ENCODE measurements at regions not wholly inside any gene's neighbourhood (a gene's known extent, or its start where the extent isn't known, plus 50 kb on each side); places are given as distances from the start of the nearest gene placed in this dataset.
"Not testable (repeated sequence)": the region's sequence is repeated elsewhere in the genome, so short reads cannot be mapped to it uniquely, and the experiment has no call there.

GRCh38 chr3:549636-550035, 353.1 kb downstream of the CHL1 start:
- no peak for TF ChIP-seq YY1 (IDR thresholded peaks at IDR 0.05; ENCODE audit: insufficient read depth, insufficient read length)
- TF ChIP-seq SUZ12 (IDR thresholded peaks at IDR 0.05; ENCODE audit: extremely low read depth, insufficient read depth, insufficient read length), result no peak
- no peak for TF ChIP-seq ZNF274 (IDR thresholded peaks at IDR 0.05; ENCODE audit: low read depth, low read length)
- H3K4me3 ChIP-seq (ENCODE audit: insufficient read length, low read depth), result no peak overlapping the region
- no peak for DNase-seq (ENCODE audit: low read depth, low spot score)

GRCh38 chr3:550471-550870, 353.9 kb downstream of the CHL1 start:
- TF ChIP-seq YY1 (IDR thresholded peaks at IDR 0.05; ENCODE audit: insufficient read depth, insufficient read length), result no peak
- no peaks in the 10 kb centered on the region for H3K9me3 ChIP-seq (ENCODE audit: insufficient read depth, low read length)

More at GRCh38 chr3:549636-550035, 353.1 kb downstream of the CHL1 start:
- Histone ChIP-seq H3K9me3 (ENCODE audit: insufficient read depth, low read length) (no peaks in the 10 kb centered on the region), H3K36me3 (ENCODE audit: insufficient read depth, insufficient read length, low read length) (no peaks in the 10 kb centered on the region), H3K27me3 (ENCODE audit: insufficient read depth, insufficient read length) (no peaks in the 10 kb centered on the region), H3K9ac (ENCODE audit: insufficient read length, low read depth) (no peak overlapping the region), H3K4me1 (ENCODE audit: insufficient read depth, insufficient read length) (no peaks in the 10 kb centered on the region)

DNA sequence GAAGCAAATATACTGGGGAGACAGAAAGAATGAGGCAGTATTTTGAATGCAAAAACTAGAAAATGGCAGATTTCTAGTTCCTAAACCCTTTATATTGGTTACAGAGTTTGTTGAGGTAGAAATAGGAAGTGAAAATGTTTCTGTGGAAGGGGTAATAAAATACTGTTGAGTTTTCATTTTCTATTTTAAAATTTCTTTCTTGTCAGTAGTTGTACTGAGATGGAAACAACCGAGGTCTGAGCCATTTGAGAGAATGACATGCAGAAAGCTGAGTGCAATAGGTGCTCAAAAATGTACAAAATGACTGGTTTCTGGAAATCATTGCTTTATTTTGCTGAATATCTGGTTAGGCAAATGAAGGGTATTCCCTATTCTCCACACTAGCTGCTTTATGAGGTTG, 361.4 kb downstream of the CHL1 start:
- Histone ChIP-seq H3K27me3 (ENCODE audit: insufficient read depth, insufficient read length) (no peaks in the 10 kb centered on the region), H3K9ac (ENCODE audit: insufficient read length, low read depth) (no peak overlapping the region), H3K4me3 (ENCODE audit: insufficient read length, low read depth) (no peak overlapping the region), H3K36me3 (ENCODE audit: insufficient read depth, insufficient read length, low read length) (no peaks in the 10 kb centered on the region), H3K9me3 (ENCODE audit: insufficient read depth, low read length) (no peaks in the 10 kb centered on the region), H3K4me1 (ENCODE audit: insufficient read depth, insufficient read length) (no peaks in the 10 kb centered on the region)
- DNase-seq (ENCODE audit: low read depth, low spot score), result no peak
- no peak for TF ChIP-seq SUZ12 (IDR thresholded peaks at IDR 0.05; ENCODE audit: extremely low read depth, insufficient read depth, insufficient read length)

More at GRCh38 chr3:550471-550870, 353.9 kb downstream of the CHL1 start:
- H3K4me3 ChIP-seq (ENCODE audit: insufficient read length, low read depth), result no peak overlapping the region
- DNase-seq (ENCODE audit: low read depth, low spot score), result no peak
- H3K4me1 ChIP-seq (ENCODE audit: insufficient read depth, insufficient read length), result no peaks in the 10 kb centered on the region
- no peaks in the 10 kb centered on the region for H3K27me3 ChIP-seq (ENCODE audit: insufficient read depth, insufficient read length)
- no peaks in the 10 kb centered on the region for H3K36me3 ChIP-seq (ENCODE audit: insufficient read depth, insufficient read length, low read length)
- no peak overlapping the region for H3K9ac ChIP-seq (ENCODE audit: insufficient read length, low read depth)

DNA sequence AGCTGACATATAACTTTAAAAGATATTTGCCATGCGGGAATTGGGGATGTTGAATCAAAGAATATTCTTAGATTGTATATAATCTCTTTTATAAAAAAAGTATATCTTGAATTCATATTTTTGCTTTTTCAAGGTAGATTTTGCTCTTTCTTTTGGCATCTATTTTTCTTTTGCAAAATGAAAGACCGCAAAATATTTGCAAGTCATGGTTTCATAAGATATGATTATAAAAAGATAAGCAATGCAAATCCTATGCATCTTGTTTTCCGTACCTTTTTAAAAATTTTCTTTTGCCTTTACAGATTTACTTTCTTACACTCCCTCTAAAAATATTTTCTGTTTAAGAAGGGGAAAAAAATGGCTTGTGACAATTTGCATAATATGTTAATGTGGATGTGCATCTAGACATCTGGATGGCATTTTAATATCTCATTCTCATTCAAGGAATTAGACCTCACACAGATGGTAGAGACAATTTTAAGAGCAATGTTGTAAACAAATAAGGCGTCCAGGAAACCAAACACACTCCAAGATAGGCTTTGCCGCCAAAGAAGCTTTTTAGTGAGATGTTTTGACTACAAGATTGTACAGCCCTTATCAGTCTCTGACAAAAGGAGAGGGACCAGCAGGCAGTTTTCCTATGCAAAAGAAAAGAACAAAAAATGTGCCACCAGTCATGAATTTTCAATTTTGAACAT, 371.1 kb downstream of the CHL1 start:
- Histone ChIP-seq H3K9me3 (ENCODE audit: insufficient read depth, low read length) (no peaks in the 10 kb centered on the region), H3K4me3 (ENCODE audit: insufficient read length, low read depth) (no peak overlapping the region), H3K36me3 (ENCODE audit: insufficient read depth, insufficient read length, low read length) (no peaks in the 10 kb centered on the region), H3K4me1 (ENCODE audit: insufficient read depth, insufficient read length) (no peaks in the 10 kb centered on the region), H3K9ac (ENCODE audit: insufficient read length, low read depth) (no peak overlapping the region), H3K27me3 (ENCODE audit: insufficient read depth, insufficient read length) (no peaks in the 10 kb centered on the region)
- TF ChIP-seq YY1 (IDR thresholded peaks at IDR 0.05; ENCODE audit: insufficient read depth, insufficient read length) (no peak), SUZ12 (IDR thresholded peaks at IDR 0.05; ENCODE audit: extremely low read depth, insufficient read depth, insufficient read length) (no peak), ZNF274 (IDR thresholded peaks at IDR 0.05; ENCODE audit: low read depth, low read length) (no peak)
- DNase-seq (ENCODE audit: low read depth, low spot score), result no peak

DNA sequence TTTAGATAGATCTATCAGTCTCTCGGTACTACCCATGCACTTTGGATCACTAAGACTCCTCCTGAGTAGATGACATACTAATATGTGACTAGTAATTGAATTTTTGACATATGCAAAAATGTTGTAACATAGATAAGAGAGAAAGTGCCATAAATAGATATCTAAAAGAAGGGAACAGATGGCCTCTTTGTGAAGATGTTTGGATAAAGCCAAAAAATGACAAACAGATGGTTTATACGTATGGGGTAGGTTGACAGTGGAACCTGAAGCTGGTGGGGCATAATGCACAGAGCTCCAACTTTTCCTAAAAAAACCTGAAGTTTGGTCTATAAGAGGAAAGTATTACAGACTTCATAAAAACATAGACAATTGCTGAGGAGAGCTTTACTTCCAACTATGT, 383.0 kb downstream of the CHL1 start:
- H3K4me3 ChIP-seq (ENCODE audit: insufficient read length, low read depth); H3K27me3 ChIP-seq (ENCODE audit: insufficient read depth, insufficient read length); H3K36me3 ChIP-seq (ENCODE audit: insufficient read depth, insufficient read length, low read length); H3K4me1 ChIP-seq (ENCODE audit: insufficient read depth, insufficient read length); H3K9ac ChIP-seq (ENCODE audit: insufficient read length, low read depth); DNase-seq (ENCODE audit: low read depth, low spot score); H3K9me3 ChIP-seq (ENCODE audit: insufficient read depth, low read length): not testable (repeated sequence)

DNA sequence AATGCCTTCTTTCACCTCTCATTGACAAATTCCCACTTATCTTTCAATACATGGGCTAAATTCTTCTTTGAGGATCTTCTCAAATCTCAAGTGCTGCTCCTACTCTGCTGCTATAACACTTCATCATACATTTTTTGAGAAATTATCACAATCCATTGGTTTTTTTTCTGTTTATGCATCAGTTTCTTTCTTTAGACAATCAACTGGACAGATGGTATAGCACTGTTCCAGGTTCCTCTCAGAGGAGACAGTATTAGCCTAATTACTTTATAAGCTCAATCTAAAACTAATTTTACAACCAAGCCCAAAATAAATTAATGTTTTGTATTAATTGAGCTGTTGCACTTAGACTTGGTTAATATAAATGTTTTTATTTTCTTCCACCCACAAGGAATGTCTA, 392.5 kb downstream of the CHL1 start:
- H3K9ac ChIP-seq (ENCODE audit: insufficient read length, low read depth); DNase-seq (ENCODE audit: low read depth, low spot score); H3K27me3 ChIP-seq (ENCODE audit: insufficient read depth, insufficient read length); H3K9me3 ChIP-seq (ENCODE audit: insufficient read depth, low read length); H3K4me1 ChIP-seq (ENCODE audit: insufficient read depth, insufficient read length); H3K36me3 ChIP-seq (ENCODE audit: insufficient read depth, insufficient read length, low read length); H3K4me3 ChIP-seq (ENCODE audit: insufficient read length, low read depth): not testable (repeated sequence)

- H3K4me3 ChIP-seq (ENCODE audit: insufficient read length, low read depth); H3K4me1 ChIP-seq (ENCODE audit: insufficient read depth, insufficient read length); H3K9me3 ChIP-seq (ENCODE audit: insufficient read depth, low read length); H3K27me3 ChIP-seq (ENCODE audit: insufficient read depth, insufficient read length); DNase-seq (ENCODE audit: low read depth, low spot score); H3K36me3 ChIP-seq (ENCODE audit: insufficient read depth, insufficient read length, low read length); H3K9ac ChIP-seq (ENCODE audit: insufficient read length, low read depth): not testable (repeated sequence)
These were observed 400.7 kb downstream of the CHL1 start for GRCh38 chr3:597304-597703.

DNA sequence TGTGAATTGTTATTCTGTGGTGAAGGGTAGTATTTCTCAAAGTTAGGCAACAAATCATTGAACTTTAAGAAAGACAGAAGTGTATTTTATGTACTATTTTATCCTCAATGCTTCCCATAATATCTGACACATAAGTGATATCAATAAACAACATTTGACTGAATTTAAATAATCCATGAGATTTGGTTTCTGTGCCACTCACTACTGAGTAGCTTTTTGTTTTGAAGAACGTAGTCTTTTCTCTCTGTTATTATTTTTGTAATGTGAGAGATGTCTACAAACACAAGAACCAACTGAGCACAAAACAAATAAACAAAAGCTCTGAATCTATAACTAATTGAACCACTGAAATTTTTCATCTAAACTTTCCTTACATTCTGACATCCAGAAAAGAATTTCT, 401.2 kb downstream of the CHL1 start:
- not testable (repeated sequence) for H3K36me3 ChIP-seq (ENCODE audit: insufficient read depth, insufficient read length, low read length); H3K4me3 ChIP-seq (ENCODE audit: insufficient read length, low read depth); H3K27me3 ChIP-seq (ENCODE audit: insufficient read depth, insufficient read length); DNase-seq (ENCODE audit: low read depth, low spot score); H3K9ac ChIP-seq (ENCODE audit: insufficient read length, low read depth); H3K4me1 ChIP-seq (ENCODE audit: insufficient read depth, insufficient read length); H3K9me3 ChIP-seq (ENCODE audit: insufficient read depth, low read length)

DNA sequence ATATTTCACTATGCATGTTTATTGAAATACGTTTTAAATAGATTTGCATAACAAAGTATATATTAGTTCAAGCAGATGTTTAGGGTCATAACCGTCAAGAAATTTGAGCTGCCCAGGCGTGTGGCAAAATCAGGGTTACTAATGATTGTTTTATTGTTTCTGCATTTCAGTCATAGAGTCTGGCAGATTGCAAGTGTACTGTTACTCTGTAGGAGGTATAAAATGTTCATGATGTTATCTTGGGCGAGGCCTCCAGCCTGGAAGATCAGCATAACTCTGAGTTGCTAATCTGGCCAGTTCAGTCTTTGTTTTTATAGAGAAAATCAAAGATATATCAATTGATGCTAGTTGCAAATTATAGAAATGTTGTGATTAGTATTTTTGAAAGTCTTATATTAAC, 410.9 kb downstream of the CHL1 start:
- not testable (repeated sequence) for H3K9ac ChIP-seq (ENCODE audit: insufficient read length, low read depth); DNase-seq (ENCODE audit: low read depth, low spot score); H3K4me3 ChIP-seq (ENCODE audit: insufficient read length, low read depth); H3K36me3 ChIP-seq (ENCODE audit: insufficient read depth, insufficient read length, low read length); H3K27me3 ChIP-seq (ENCODE audit: insufficient read depth, insufficient read length); H3K4me1 ChIP-seq (ENCODE audit: insufficient read depth, insufficient read length); H3K9me3 ChIP-seq (ENCODE audit: insufficient read depth, low read length)

Data from NT2/D1 (cell line).